Stimulated activated CD4-positive, alpha-beta T cell treated with anti-CD3 and anti-CD28 coated beads, Interleukin-4, amount 100 ng/mL, for 24 hours (primary cell): ENCODE measurements at regions not wholly inside any gene's neighbourhood (a gene's known extent, or its start where the extent isn't known, plus 50 kb on each side); places are given as distances from the start of the nearest gene placed in this dataset.

Source experiments
- DNase-seq: peaks from one replicate; pipeline ENCODE4 v3.0.0-alpha.2; 2020

DNA sequence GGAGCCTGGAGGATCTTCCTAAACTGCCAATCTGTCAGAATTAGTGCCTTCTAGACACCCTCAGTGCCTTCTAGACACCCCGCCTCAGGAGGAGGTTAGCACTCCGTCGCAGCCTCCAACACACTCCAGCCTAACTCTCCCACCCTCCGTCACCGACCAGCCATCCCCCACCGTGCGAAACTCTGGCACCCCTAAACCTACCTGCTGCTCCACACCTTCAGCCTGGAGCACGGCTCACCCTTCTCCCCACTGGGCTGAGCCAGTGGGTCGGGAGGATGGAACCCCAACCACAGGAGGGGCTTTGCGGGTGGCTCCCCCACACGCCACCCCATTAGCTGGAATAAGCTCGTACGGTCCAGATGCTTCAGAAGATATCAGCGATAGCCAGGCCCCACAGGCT lies 468.9 kb upstream of the HS6ST1 start:
- DNase-seq = no peak

DNA sequence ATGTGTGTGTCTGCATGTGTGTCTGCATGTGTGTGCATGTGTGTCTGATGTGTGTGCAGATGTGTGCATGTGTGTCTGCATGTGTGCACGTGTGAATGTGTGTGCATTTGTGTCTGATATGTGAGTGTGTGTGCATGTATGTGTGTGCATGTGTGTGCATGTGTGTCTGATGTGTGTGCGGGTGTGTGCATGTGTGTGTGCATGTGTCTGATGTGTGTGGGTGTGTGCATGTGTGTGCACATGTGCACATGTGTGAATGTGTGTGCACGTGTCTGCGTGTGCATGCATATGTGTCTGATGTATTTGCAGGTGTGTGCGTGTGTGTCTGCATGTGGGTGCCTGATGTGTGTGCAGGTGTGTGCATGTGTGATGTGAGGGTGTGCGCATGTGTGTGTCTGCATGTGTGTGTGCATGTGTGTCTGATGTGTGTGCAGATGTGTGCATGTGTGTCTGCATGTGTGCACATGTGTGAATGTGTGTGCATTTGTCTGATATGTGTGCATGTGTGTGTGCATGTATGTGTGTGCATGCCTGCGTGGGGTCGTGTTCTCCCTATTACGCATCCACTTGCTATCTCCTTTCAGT lies 470.1 kb upstream of the HS6ST1 start:
- DNase-seq = no peak

DNA sequence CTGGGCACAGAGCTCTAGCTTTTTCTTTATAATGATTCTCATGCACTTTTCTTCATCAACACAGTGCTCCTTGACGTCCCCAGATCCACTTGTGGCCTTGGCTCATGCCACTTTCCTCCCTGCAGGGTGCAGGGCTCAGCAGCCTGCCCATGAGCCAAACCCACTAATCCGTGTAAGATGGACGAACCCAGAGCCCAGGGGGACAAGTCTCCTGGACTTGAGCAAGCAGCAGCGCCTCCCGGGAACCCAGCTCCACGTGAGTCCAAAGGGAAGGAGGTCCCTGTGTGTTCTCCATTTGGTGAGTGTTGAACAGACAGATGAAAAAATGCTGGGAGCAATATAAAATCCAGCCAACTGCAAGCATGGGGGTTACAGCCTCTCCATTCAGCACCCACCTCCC lies 470.6 kb upstream of the HS6ST1 start:
- no peak for DNase-seq

DNA sequence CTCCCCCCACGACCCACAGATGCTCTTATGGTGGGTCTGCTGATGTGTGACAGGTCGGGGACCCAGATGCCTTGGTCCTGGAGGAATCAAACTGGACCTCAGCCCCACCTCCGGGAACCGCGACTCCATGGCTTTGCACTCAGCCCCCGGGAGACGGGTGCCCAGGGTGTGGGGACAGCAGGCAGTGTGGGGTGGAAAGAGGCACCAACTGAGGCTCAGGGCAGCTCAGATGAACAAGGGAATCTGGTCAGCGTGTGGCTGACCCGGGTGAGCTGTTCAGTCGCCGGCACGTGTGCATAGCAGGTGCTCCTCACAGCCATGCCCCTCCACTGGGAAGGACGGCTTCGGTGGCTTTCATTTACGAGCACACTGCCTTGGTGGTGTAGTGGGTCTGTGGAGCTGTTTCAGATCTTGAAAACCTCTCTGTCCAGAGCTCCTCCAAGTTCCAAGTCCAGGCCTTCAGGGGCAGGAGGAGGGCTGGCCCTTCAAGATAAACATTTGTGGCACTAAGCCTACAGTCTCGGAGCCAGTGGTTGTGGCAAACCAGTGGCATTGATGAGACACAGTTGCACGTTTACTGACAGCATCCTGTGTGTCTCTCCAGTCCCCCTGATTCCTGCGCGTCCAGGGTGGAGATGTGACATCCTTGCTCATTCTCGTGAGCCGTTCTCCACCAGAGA lies 471.2 kb upstream of the HS6ST1 start:
- DNase-seq = no peak

DNA sequence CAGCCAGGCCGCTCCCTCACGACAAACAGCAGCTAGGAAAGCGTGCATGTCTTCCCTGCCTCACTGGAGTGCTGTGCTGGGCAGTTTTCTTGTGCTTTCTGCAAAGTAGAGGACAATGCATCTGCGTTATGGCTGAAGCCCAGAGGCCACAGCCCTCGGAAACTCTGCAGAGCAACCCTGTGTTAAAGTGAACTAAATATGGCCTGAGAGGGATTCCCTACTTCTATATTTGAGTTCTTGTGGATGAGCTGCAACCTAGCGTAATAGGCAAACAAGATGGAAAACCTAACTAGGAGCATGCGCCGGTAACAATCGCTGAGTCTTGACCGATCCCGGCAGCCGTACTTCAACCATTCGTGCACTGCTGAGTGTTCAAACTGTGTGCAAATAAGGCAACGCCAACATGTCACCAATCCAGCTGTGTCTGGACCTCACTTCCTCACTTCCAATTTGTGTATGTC lies 471.9 kb upstream of the HS6ST1 start:
- DNase-seq = no peak

DNA sequence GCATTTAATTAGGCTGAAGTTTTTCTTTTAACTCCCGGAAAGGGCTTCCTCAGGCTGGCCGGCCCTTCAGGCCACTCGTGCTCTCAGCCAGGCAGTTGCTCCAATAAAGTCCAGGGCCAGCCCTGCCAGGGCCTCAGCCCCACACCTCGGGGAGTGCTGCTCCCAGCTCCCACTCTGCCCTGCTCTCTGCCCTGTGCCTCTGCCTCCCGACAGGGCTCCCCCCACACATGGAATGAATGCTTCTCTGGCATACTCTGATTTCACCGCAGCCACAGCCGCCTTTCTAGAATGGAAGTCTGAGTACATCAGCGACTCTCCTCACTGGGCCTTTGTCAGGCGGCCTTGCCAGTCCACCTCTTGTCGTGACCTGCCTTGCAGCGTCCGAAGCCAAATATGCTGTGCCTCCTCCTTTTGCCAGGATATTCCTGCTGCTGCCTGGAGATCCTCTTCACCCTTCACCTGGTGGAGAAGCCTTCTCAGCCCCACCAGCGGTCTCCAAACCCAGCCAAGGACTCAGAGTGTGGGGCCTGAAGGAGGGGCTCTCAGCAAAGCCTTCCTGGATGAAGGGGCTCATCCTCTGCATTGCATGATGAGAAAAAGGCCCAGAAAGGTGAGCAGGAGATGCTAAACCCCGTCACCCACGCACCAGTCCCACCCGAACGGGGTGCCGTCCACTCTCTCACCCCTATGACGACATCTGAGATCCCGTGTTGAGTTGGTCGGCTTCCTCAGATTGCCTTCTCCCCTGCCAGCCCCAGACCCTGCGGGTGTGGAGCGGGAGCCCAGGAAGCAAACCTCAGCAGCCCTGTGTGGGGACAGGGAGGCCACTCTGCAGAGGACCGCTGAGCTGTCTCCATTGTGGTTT lies 472.7 kb upstream of the HS6ST1 start:
- DNase-seq = no peak

DNA sequence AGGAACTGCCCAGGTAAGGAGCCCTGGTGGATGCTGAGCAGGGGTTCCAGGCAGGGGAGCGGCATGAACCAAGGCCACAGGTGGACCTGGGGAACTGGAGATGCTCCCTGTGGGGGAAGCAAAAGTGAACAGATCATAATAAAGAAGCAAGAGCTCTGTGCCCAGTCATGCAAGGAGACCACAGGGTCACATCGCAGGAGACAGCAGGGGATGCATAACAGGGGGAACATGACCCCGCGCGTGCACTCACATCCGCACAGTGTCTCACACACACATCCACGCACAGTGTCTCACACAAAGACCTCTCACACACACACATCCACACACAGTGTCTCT lies 473.3 kb upstream of the HS6ST1 start:
- DNase-seq = no peak

DNA sequence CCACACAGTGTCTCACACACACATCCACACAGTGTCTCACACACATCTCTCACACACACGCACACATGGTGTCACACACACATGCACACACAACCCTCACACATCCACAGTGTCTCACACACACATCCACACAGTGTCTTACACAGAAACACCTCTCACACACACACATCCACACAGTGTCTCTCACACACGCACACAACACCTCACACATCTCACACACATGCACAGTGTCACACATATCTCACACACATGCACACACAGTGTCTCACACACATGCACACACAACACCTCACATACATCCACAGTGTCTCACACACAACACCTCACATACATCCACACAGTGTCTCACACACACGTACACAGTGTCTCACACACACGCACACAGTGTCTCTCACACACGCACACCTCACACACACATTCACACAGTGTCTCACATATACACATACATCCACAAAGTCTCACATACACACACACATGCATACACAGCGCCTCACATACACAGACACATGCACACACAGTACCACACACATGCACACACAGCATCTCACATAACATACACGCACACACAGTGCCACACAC lies 473.9 kb upstream of the HS6ST1 start:
- no peak for DNase-seq

DNA sequence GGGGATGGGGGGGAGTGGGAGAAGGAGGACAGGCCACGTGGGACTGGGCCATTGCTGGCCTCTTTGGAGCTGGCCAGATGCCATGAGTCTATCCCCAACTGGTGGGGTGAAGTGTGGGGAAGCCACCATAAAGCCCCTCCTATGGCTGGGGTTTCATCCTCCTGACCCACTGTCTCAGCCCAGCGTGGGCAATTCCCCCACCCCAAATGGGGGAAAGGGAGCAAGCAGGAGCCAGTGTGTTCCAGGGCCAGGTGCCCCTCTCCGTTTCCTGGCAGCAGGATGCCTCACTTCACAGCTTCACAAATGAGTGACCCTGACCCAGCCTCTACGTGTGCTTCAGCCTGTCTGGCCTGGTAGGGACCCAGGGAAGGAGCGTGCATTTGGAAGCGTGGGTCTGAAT lies 474.7 kb upstream of the HS6ST1 start:
- no peak for DNase-seq

DNA sequence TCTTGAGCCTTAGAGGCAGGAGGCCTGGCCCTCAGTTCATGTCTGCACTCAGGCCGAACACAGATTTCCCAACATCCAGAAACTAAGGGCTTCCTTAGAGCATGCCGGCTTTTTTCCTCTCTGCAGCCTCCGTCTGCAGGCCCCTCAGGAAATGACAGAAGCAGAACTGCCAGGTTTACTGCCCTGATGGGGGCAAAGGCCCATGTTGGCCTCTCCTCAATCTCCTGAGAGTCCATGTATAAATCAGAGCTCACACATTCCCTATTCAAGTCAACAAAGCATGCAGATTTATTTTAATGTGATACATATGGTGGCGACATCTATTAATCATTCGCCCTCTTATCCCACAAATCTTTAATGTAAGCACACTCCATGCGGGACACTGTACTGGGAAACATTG lies 475.6 kb upstream of the HS6ST1 start:
- DNase-seq = no peak

DNA sequence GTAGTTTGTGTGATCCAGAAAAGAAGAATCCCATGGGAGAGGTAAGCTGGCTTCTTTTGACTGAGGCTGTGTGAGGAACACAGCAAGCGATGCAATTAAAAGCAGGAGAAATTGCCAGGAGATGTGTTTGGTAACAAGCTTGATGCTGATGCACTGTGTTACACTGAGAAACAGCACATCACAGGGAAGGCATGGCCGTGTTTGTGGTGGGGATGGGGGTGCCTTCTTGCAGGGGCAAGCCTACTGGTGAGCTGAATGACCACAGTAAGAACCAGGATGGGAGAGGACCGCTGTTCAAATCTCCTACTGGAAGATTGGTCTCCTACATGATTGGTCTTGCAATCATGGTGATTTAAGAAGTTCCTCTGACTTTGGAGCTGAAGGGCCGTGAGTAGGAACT lies 477.7 kb upstream of the HS6ST1 start:
- no peak for DNase-seq

DNA sequence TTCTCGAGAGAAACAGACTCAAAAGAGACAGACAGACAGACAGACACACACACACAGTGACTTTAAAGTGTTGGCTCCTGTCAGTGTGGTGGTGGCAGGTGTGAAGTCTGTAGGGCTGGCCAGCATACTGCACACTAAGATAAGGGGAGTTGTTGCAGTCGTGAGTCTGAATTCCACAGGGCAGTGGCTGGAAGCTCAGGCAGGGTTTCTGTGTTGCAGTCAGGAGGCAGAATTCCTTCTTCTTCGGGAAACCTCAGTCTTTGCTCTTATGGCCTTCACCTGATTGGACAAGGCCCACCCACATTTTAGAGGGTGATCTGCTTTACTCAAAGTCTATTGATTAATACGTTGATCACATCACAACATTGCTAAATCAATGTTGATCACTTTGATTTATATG lies 478.4 kb upstream of the HS6ST1 start:
- DNase-seq = no peak

DNA sequence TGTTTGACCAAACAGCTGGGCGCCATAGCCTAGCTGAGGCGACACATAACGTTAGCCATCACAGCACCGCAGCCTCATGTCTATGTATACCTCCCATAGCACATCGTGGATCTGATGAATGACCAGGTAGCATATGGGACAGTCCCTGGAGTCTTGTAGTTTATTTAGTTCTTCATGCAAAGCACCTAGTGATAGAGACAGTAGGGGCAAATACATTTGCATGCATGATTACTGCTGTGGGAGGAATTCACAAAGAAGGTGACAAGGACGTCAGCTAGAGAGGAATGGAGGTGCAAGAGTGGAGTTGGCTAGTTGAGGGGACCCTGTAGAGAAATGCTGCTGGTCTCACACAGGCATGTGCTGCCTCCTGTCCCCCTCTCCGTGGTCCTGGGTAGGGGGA lies 478.9 kb upstream of the HS6ST1 start:
- DNase-seq = no peak

DNA sequence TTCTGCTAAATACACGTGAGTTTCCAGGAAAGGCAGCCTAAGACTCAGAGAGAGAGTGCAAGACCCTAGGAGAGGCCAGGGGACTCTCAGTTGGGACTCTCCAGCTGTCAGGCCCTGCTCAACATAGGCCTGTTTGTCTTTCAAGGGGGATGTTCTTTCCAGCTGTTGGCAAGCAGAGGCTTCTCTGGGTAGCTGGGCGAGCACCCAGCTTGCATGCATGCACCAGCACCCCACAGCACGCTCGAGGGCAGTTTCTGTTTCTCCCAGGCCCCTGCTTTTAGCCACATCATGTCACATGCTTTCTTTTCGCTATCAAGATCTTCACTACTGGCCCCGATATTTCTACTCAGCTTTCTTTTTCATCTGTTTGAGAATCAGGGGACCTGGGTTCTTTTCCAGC lies 479.3 kb upstream of the HS6ST1 start:
- DNase-seq = no peak

DNA sequence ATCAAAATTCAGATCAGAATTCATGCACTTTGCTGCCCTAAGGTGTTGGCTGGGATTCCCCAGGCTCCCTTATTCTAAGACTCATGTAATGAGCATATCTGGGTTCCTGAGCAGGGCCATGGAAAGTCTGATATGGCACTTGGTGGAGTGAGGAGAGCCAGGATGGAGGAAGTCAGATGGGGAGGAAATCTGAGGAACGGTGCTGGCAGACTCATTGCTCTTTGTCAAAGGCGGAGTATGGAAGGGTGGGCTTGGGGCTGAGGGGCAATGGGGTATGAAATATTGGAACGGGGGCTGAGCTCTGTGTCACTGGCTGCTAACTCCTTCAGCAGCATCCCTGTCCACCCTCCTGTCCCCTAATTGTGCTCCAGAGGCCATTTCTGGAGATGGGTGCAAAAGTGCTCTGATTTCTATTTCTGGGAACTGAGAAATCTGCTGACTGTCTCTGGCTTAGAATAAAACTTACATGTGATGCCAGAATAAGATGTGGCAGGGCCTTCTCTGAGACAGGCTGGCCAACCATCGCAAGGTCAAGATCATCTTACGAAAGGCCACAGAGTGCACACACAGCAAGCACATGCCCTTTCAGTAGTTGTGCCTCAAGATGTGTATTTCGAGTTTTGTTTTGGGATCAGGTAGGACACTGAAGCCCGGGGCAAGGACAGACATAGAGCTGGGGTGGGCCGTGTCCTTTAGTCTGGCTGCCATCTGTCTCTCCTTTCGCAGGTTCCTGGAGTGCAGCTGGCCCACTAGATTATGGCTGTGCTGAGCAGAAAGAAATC lies 480.0 kb upstream of the HS6ST1 start:
- DNase-seq = no peak

DNA sequence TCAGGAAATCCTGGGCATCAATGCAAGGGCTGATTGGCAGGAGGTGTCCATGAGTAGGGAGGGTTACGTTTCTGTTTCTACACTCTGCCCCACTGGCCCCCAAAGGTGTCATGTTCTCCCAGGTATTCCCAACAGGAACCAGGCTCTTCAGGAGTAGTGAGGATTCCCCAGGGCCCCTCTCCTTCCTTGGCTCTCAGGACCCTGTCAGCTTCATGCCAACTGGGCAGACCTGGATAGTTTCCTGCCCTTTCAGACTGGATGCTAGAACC lies 480.6 kb upstream of the HS6ST1 start:
- DNase-seq = no peak

DNA sequence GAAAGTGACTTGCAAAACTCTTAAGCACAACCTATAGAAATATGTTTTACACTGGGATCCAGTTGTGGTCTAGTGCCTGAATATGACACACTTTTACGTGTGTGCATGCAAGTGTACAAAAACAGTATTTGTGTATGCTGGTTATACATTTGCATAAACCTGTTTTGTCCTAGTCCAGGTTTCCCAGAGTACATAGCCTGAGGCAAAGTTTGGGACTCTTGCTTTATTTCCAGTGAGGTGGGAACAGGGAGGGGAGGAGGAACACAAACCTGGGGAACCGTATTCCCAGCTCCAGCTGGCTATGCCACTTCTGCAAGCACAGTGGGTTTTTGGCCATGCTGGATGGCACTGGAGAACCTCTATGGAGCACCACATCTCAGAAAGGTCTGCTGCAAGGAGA lies 481.1 kb upstream of the HS6ST1 start:
- no peak for DNase-seq

DNA sequence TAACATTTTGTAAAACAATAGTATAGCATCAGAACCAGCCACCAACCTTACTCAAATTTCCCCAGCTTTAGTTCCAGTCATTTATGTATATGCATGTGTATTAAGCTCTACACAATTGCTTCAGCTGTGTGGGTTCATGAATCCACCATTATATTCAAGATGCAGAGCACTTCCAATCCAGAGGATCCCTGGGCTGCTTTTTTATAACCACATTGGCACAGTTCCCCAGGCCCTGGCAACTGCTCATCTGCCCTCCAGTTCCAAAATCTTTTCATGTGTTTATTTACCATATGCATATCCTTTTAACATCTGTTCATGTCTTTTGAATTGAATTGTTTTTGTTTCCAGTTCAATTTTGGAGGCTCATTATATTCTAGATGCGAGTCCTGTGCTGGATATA lies 482.9 kb upstream of the HS6ST1 start:
- no peak for DNase-seq

DNA sequence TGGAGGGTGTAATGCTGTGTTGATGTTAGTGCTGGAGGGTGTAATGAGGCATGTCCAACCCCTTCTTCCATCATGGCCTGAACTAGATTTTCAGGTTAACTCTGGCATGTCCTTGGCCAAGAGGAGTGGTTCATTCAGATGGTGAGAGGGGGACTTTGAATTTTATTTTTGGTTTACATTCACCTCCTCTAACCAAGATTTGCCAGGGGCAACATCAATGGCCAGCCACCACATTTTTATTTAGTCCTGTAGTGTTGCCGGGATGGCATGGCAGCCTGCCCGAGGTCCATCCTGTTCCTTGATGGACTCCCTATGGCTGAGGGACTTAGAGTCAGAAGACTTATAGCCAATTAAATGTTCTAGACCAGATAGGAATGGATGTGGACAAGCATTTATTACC lies 484.6 kb upstream of the HS6ST1 start:
- no peak for DNase-seq

DNA sequence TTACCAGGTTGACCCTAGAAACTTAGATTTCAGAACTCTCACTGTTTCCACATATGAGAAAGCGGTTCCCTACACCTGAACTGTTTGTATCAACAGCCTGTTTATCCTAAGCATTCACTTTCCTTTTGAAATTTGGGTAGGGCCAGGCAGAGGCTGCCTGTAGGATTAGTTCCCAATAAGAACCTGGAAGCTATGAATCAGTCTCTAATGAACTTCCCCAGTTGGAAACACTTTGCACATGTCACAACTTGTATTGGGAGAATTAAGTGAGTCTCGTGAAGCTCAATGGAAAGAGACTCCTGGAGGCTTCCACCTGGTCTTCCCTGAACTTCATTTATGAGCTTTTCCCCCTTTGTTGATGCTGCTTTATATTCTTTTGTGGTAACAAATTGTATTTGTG lies 486.6 kb upstream of the HS6ST1 start:
- DNase-seq = no peak

DNA sequence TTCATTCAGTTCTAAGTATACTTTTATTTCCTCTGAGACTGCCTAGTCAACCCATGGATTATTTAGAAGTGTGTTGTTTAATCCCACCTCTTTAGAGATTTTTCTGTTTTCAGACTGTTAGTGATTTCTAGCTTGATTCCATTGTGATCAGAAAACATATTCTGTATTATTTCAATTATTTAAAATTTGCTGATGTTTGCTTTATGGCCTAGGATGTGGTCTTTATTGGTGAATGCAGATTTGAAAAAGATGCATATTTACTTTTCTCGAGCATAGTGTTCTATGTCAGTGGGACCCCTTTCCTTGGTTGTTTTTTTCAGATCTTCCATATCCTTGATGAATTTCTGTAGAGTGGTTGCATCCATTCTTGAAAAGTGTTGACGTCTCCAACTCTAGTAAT lies 487.2 kb upstream of the HS6ST1 start:
- no peak for DNase-seq

DNA sequence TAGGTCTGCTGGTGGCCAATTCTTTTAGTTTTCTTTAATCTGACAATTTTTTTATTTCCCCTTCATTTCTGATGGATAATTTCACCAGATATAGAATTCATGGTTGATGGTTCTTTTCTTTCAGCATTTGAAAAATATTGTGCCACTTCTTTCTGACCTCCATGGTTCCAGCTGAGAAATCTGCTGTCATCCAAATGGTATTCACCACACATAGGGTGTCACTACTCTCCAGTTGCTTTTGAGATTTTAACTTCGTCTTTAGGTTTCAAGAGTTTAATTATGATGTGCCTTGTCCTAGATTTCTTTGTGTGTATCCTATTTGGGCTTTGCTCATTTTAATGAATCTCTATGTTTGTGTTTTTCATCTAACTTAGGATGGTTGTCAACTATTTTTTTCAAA lies 488.6 kb upstream of the HS6ST1 start:
- DNase-seq = no peak

DNA sequence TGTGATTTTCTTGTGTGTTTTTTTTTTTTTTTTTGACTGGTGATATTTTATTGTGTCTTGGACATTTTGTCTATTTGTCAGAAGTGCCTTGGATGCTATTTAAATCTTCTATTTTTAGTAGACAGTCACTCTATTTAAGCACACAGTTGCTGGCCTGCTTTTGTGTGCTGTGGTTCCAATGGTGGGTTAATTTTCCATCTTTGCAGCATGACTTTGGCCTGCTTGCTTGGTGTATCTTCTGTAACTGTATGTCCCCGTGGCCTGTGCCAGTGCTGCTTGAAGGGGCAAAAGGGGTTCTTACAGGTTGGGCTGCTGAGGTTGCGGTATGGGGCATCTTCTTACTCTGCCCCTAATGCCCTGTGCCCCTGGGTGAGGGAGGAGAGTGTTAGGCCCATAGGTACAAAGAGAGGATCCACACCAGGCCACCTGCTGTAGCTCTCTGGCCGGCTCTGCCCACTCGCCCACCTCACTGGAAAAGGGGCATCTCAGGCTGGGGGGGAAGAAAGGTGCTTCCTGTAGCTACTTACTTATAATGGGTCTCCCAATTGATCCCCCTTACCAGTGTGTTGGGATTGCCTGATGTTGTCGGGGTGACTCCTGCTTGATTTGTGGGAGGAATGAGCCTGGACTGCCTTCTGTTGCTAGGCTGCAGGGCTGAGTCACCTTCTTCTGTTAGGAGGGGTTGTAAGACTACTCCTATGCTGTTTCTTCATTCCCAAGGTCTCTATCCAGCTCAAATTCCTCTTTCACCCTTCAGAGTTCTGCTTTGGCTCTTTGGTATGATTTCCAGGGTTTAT lies 490.0 kb upstream of the HS6ST1 start:
- no peak for DNase-seq
